GM23248 (cell line): ENCODE measurements at regions not wholly inside any gene's neighbourhood (a gene's known extent, or its start where the extent isn't known, plus 50 kb on each side); places are given as distances from the start of the nearest gene placed in this dataset.

Experiments
- EZH2 ChIP-seq: fragments of 200-600 bp; sonication (generic); IDR thresholded peaks from 2 replicates; pipeline ENCODE4 v1.6.1; 2018; ENCODE audit warnings: antibody characterized with exemption, mild to moderate bottlenecking; ENCODE audit not compliant: insufficient read depth, poor library complexity, severe bottlenecking
- EZH2phosphoT487 ChIP-seq: fragments of 200-600 bp; sonication (generic); IDR thresholded peaks from 2 replicates; pipeline ENCODE4 v1.6.1; 2018; ENCODE audit warnings: antibody characterized with exemption, moderate library complexity, mild to moderate bottlenecking, low read depth; ENCODE audit not compliant: insufficient read depth

DNA sequence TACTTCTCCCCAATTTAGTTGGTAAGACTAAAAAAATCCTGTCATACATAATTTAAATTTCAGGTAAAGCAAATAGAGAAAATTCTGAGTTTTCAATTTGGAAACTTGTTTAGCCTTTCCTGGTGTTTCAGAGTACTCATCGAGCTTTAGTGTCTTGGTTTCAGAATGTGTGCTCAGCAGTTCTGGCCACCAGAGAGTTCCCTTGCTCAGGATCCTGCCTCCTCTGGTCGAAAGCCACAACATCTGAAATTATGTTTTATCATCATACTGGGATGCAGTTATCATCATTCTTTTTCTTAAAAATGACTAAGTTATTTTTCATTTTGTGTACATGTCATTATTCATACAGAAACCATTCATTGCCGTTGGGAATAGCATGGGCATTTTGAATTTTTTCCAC, 263.2 kb upstream of the SPRY2 start:
- no peak for TF ChIP-seq EZH2
- TF ChIP-seq EZH2phosphoT487, result no peak
